ENCODE measurements at regions not wholly inside any gene's neighbourhood (a gene's known extent, or its start where the extent isn't known, plus 50 kb on each side); places are given as distances from the start of the nearest gene placed in this dataset.

DNA sequence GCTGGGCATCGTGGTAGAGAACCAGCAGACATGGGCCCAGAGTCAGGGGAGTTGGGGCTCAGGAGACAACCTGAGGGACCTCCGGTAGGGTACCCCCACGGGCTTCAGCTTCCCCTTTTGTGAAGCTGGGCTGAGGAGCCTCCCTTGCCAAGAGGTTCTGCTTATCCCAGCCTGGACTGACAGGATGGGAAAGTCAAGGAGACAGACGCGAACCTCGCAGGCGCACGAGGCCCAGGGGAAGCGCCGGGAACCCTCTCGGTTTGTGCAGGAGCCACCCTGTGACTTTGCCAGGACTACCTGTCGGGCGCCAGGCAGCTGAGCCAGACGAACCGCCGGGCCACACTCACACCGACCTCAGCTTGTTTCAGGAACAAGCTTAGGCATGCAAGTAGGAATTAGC is 566.1 kb downstream of the BRD1 start:
- no peak overlapping the region for H3K4me3 ChIP-seq (replicated peaks; ENCODE audit: low read depth, low read length)
- TF ChIP-seq, protein P1, sequence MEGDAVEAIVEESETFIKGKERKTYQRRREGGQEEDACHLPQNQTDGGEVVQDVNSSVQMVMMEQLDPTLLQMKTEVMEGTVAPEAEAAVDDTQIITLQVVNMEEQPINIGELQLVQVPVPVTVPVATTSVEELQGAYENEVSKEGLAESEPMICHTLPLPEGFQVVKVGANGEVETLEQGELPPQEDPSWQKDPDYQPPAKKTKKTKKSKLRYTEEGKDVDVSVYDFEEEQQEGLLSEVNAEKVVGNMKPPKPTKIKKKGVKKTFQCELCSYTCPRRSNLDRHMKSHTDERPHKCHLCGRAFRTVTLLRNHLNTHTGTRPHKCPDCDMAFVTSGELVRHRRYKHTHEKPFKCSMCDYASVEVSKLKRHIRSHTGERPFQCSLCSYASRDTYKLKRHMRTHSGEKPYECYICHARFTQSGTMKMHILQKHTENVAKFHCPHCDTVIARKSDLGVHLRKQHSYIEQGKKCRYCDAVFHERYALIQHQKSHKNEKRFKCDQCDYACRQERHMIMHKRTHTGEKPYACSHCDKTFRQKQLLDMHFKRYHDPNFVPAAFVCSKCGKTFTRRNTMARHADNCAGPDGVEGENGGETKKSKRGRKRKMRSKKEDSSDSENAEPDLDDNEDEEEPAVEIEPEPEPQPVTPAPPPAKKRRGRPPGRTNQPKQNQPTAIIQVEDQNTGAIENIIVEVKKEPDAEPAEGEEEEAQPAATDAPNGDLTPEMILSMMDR (IDR thresholded peaks at IDR 0.05; ENCODE audit: low read depth, low read length, missing control alignments): no peak
- DNase-seq (ENCODE audit: extremely low read depth, low read depth): no peak

DNA sequence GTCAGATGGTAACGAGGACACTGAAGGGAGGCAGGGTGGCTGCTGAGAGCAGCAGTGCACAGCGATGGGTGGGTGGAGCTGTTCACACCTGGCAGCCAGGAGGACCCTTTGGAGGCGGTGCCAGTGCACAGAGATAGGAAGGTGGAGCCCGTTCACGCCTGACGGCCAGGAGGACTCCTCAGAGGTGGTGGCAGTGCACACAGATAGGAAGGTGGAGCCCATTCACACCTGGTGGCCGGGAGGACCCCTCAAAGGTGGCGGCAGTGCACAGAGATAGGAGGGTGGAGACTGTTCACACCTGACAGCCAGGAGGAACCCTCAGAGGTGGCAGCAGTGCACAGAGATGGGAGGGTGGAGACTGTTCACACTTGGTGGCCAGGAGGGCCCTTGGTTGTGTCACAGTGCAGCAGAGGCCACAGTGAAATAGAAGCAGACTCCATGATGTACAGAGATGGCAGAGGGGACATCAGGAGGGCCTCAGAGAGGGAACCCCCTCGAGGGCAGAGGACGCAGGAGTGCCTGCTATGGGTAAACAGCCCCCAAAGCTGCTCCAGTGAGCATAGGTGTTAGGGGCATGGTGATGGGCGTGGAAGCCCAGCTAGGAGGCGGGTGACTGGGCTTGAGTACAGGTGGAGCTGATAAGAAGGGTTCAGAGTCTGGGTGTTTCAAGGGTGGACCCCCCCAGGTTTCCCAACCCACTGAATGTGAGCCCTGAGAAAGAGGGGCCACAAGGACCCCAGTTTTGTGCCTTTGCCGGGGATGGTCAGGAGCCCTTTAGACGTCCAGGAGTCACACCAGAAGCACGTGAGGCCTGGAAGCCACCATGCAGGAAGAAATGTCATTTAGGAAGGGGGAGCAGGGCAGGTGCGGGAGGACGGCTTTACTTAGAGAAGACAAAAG is 566.7 kb downstream of the BRD1 start:
- TF ChIP-seq, protein P1 (IDR thresholded peaks at IDR 0.05; ENCODE audit: low read depth, low read length, missing control alignments): no peak
- DNase-seq (ENCODE audit: extremely low read depth, low read depth): no peak
- H3K4me3 ChIP-seq (replicated peaks; ENCODE audit: low read depth, low read length): no peak overlapping the region

DNA sequence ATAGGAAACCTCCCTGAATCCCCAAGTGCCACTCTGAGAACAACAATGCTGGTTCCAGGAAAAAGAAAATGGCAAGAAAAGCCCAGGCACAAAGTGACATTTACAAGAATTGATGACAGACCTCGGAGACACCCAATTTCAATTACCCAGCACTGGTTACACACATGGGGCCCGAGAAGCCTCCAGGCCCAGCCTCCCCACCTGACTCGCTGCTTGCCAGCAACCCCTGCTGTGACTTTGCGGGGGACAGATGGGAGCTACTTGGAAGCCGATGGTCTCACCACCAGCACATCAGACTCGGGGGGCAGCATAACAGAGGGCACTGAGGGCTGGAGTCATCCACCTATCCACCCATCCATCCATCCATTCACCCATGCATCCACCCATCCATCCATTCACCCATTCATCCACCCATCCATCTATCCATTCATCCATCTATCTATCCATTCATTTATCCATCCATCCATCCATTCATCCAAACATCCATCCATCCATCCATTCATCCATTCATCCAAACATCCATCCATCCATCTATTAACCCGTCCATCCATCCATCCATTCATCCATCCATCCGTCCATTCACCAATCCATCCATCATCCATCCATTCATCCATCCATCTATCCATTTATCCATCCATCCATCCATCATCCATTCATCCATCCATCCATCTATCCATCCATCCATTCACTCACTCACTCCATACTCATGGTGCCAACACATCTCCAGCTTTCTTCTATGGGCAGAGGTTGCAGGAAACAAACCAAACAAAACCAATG is 567.6 kb downstream of the BRD1 start:
- no peak overlapping the region for H3K4me3 ChIP-seq (replicated peaks; ENCODE audit: low read depth, low read length)
- TF ChIP-seq, protein P1 (IDR thresholded peaks at IDR 0.05; ENCODE audit: low read depth, low read length, missing control alignments): no peak
- no peak for DNase-seq (ENCODE audit: extremely low read depth, low read depth)

DNA sequence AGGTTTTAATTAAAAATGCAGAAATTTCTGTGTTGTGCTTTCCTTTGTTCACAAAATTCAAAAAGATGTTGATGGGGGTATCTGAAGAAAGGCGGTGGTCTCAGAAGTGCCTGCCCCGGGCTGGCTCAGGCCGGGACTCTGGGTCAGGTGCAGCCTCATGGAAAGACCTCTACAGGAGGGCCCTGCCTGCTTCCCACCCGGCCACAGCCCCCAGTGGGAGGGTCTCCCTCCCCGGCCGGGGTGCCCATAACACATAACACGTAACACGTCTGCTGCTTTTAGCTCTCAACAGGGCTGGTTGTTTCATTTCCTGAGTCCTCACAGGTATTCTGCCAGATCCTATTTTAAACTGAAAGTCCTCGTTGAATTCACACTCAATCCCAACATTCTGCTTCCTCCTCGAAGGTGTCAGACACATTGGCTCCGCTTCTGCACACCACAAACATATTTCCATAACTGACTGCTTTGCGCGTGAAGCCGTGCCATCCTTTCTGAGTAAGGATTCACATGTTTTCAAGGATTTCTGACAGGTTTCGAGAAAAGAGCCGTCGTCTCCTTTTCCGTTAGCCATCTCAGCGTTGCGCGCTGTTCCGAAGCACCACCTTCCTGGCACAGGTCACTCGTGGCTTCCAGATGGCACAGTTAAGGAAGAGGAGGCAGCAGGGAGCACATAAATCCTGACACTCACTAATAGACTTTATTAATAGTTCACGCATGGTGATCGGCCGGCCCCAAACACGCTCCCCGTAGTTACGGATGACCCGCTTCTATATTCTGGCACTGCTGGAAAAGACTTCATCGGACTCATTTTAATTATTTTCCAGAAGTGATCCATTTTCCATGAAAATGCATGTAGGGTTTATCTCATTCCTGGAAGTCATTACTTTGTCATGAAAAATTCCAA is 569.3 kb downstream of the BRD1 start:
- TF ChIP-seq, protein P1 (IDR thresholded peaks at IDR 0.05; ENCODE audit: low read depth, low read length, missing control alignments): no peak
- H3K4me3 ChIP-seq (replicated peaks; ENCODE audit: low read depth, low read length): no peak overlapping the region
- no peak for DNase-seq (ENCODE audit: extremely low read depth, low read depth)

DNA sequence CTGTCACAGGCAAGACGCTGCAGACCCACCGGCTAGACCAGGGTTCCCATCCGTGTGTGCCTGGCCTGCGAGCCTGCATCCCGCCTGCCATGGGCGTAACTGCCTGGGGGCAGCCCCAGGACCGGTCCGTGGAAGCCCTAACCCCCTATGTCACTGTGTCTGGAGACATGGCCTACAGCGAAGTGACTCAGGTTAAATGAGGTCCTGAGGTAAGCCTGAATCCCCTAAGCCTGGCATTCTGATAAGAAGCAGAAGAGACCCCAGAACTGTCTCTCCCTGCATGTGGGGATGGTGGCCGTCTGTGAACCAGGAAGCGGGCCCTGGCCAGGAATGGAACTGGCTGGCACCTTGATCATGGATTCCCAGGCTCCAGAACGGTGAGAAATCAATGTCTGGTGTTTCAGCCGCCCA is 570.1 kb downstream of the BRD1 start:
- no peak overlapping the region for H3K4me3 ChIP-seq (replicated peaks; ENCODE audit: low read depth, low read length)
- DNase-seq (ENCODE audit: extremely low read depth, low read depth): no peak
- TF ChIP-seq, protein P1 (IDR thresholded peaks at IDR 0.05; ENCODE audit: low read depth, low read length, missing control alignments): no peak

DNA sequence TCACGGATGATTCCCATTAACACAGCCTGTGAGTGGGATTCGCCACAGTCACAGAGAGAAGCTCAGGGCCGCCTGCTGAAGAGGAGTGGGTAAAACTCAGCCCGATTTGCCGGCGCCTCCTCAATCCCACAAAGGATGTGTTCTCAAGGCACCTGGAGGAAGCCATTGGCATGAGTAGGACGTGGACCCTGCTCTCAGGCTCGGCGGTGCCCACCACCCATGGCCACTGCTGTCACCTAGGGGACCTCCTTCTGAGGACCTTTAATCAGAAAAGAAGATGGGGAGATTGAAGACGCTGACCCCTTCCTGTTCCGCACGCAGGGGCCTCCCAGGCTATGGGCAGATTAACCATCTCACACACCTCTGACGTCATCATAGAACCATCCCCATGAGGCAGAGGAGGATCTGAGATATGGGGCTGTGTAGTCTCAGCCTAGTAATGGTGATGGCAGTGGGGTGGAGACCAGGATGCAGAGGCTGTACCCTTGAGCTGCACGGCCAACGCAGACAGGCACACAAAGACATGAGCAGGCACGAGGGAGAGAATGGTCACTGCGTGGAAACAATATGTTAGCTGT is 571.8 kb downstream of the BRD1 start:
- DNase-seq (ENCODE audit: extremely low read depth, low read depth): no peak
- TF ChIP-seq, protein P1 (IDR thresholded peaks at IDR 0.05; ENCODE audit: low read depth, low read length, missing control alignments): no peak
- H3K4me3 ChIP-seq (replicated peaks; ENCODE audit: low read depth, low read length): no peak overlapping the region
